ENCODE measurements at regions not wholly inside any gene's neighbourhood (a gene's known extent, or its start where the extent isn't known, plus 50 kb on each side); places are given as distances from the start of the nearest gene placed in this dataset.

GRCh38 chr14:54121466-54122027 is 164.9 kb upstream of the BMP4 start:
- H3K27me3 ChIP-seq (replicated peaks), result peaks cover 1% of the 10 kb centered on the region
- no peaks in the 10 kb centered on the region for H3K36me3 ChIP-seq (replicated peaks)
- in situ Hi-C loops (cut with HindIII; ENCODE audit: low pct_ligation_motif_present, low sequenced_read_pairs), result no loop called here
- DNase-seq, result no peak
- TF ChIP-seq, protein P1, sequence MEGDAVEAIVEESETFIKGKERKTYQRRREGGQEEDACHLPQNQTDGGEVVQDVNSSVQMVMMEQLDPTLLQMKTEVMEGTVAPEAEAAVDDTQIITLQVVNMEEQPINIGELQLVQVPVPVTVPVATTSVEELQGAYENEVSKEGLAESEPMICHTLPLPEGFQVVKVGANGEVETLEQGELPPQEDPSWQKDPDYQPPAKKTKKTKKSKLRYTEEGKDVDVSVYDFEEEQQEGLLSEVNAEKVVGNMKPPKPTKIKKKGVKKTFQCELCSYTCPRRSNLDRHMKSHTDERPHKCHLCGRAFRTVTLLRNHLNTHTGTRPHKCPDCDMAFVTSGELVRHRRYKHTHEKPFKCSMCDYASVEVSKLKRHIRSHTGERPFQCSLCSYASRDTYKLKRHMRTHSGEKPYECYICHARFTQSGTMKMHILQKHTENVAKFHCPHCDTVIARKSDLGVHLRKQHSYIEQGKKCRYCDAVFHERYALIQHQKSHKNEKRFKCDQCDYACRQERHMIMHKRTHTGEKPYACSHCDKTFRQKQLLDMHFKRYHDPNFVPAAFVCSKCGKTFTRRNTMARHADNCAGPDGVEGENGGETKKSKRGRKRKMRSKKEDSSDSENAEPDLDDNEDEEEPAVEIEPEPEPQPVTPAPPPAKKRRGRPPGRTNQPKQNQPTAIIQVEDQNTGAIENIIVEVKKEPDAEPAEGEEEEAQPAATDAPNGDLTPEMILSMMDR (IDR thresholded peaks at IDR 0.05; ENCODE audit: low read depth, low read length, missing control alignments), result no peak
- no peak overlapping the region for H3K4me3 ChIP-seq (ENCODE audit: low read depth, low read length)
- H3K27ac ChIP-seq, result no peak overlapping the region

- TF ChIP-seq, protein P1 (IDR thresholded peaks at IDR 0.05; ENCODE audit: low read depth, low read length, missing control alignments), result no peak
- DNase-seq, result no peak
- in situ Hi-C loops (cut with HindIII; ENCODE audit: low pct_ligation_motif_present, low sequenced_read_pairs), result no loop called here
- no peak overlapping the region for H3K27ac ChIP-seq
- H3K27me3 ChIP-seq (replicated peaks), result peaks cover 1% of the 10 kb centered on the region
- no peak overlapping the region for H3K4me3 ChIP-seq (ENCODE audit: low read depth, low read length)
- no peaks in the 10 kb centered on the region for H3K36me3 ChIP-seq (replicated peaks)
These were observed 167.2 kb upstream of the BMP4 start for GRCh38 chr14:54123841-54124240.

DNA sequence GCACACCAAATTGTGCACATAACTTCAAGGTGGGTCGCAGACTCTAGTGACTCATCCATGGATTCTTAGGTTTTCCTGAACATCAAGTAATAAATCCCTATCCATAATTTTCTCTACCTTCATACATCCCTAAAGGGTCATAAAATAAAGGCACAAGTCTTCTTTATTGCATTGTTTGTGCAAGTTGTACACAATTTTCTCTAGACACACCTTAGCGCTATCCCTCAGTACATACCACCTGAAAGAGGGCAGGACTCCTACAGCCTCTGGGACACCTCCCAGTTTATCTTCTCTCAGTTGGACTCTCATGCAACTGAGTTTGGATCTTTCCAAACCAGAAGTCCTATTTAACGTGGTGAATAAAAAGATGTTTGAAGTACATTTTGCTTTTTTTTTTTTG is 168.5 kb upstream of the BMP4 start:
- in situ Hi-C loops (cut with HindIII; ENCODE audit: low pct_ligation_motif_present, low sequenced_read_pairs), result no loop called here
- Histone ChIP-seq H3K36me3 (replicated peaks) (no peaks in the 10 kb centered on the region), H3K27me3 (replicated peaks) (peaks cover 1% of the 10 kb centered on the region), H3K4me3 (ENCODE audit: low read depth, low read length) (no peak overlapping the region), H3K27ac (no peak overlapping the region)
- DNase-seq, result no peak
- TF ChIP-seq, protein P1 (IDR thresholded peaks at IDR 0.05; ENCODE audit: low read depth, low read length, missing control alignments), result no peak

DNA sequence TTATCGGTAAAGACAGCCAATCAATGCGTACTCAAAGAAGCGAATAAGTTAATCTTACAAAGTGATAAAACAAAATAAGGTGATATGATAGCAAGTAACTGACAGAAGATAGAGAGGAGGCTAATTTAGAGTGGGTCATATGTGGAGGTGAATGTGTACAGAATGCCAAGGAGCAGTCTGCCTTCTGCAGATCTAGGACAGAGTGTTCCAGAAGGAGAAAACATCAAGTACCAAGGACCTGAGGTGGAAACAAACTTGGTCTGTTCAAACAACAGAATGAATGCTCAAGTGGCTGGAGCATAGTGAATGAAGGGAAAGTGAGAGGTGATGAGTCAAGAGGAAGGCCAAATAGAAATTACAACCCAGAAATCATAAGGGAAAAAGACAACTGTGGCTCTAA is 170.3 kb upstream of the BMP4 start:
- no peak for DNase-seq
- Histone ChIP-seq H3K36me3 (replicated peaks) (no peaks in the 10 kb centered on the region), H3K4me3 (ENCODE audit: low read depth, low read length) (no peak overlapping the region), H3K27ac (no peak overlapping the region), H3K27me3 (replicated peaks) (no peaks in the 10 kb centered on the region)
- TF ChIP-seq, protein P1 (IDR thresholded peaks at IDR 0.05; ENCODE audit: low read depth, low read length, missing control alignments), result no peak
- in situ Hi-C loops (cut with HindIII; ENCODE audit: low pct_ligation_motif_present, low sequenced_read_pairs), result no loop called here

DNA sequence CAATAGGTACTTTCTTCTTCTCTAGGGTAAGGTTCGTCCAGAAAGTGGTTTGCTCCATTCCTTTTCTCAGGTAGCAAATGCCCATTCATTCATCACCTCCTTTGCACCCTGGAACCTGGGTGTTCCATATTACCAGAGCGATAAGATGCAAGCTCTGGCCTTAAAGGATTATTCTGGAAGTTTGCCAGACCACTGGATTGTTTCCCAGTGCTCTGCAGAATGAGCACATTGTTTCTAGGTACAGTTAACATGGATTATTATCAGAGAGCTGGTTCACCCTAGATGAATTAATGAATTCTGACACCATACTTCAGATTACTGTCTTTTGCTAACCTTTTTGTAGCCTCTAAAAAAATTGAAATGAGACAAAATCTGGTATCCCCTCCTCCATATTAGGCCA is 170.9 kb upstream of the BMP4 start:
- DNase-seq, result peak; percentile 48
- TF ChIP-seq, protein P1 (IDR thresholded peaks at IDR 0.05; ENCODE audit: low read depth, low read length, missing control alignments), result no peak
- H3K4me3 ChIP-seq (ENCODE audit: low read depth, low read length), result no peak overlapping the region
- no peaks in the 10 kb centered on the region for H3K27me3 ChIP-seq (replicated peaks)
- in situ Hi-C loops (cut with HindIII; ENCODE audit: low pct_ligation_motif_present, low sequenced_read_pairs), result no loop called here
- no peak overlapping the region for H3K27ac ChIP-seq
- H3K36me3 ChIP-seq (replicated peaks), result no peaks in the 10 kb centered on the region

All from brain microvascular endothelial cell (primary cell).